HG02938 (cell line): ENCODE measurements at regions not wholly inside any gene's neighbourhood (a gene's known extent, or its start where the extent isn't known, plus 50 kb on each side); places are given as distances from the start of the nearest gene placed in this dataset.

Experiments
- ATAC-seq: cut with Tn5 transposase; IDR thresholded peaks from one replicate; pipeline ENCODE4 v1.9.1; 2021; ENCODE audit warnings: mild to moderate bottlenecking, moderate library complexity; ENCODE audit not compliant: unreplicated experiment

- no peak for ATAC-seq
Observed at GRCh38 chr10:43981232-43981631, 332.6 kb upstream of the ZNF32 start.

GRCh38 chr10:43980715-43981114 is 332.0 kb upstream of the ZNF32 start:
- no peak for ATAC-seq

- ATAC-seq = no peak
Observed at GRCh38 chr10:43980313-43980712, 331.6 kb upstream of the ZNF32 start.

DNA sequence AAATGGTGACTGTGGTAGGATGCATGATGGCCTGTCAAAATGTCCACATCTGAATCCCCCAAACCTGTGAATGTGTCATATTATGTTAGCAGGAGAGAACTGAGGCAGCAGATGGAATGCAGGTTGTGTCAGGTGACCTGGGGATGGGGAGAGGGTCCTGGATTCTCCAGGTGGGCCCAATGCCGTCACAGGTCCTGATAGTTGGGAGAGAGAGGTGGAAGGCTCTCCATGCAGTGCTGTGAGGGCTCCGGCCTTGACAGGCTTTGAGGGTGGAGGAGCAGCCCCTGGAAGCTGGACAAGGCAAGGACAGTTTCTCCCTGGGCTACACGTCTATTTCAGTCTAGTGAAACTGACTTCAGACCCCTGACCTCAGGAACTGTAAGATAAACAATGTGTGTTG is 330.9 kb upstream of the ZNF32 start:
- no peak for ATAC-seq

GRCh38 chr10:43978936-43979335 is 330.3 kb upstream of the ZNF32 start:
- ATAC-seq = no peak

- no peak for ATAC-seq
Observed at GRCh38 chr10:43978091-43978490, 329.4 kb upstream of the ZNF32 start.

DNA sequence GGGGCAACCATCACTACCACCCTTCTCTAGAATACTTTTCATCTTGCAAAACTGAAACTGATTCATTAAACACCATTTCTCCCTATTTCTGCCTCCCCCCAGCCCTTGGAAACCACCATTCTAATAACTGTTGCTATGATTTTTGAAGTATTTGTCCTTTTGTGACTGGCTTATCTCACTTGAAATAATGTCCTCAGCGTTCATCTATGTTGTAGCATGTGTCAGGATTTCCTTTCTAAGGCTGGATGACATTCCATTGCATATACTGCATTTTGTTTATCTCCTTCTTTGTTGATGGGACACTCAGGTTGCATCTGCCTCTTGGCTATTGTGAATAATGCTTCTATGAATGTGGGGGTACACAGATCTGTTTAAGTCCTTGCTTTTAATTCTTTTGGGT is 327.6 kb upstream of the ZNF32 start:
- no peak for ATAC-seq

DNA sequence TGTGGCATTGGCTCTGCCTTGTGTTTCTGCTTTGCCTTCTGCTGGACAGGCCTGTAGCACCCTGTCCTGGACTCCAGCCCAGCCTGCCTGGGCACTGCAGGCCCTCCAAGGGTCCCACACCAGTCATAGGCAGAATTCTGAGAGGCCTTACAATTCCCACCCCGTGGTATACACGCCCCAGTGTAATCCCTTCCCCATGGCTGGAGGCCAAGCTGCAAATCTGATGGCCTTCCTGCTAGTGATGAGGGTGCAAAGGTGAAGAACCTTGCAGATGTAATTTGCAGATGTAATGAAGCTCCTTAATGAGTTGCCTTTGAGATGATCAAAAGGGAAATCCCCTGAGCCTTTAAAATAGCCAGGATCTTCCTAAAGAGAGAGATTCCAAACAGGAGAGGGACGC is 325.1 kb upstream of the ZNF32 start:
- no peak for ATAC-seq

DNA sequence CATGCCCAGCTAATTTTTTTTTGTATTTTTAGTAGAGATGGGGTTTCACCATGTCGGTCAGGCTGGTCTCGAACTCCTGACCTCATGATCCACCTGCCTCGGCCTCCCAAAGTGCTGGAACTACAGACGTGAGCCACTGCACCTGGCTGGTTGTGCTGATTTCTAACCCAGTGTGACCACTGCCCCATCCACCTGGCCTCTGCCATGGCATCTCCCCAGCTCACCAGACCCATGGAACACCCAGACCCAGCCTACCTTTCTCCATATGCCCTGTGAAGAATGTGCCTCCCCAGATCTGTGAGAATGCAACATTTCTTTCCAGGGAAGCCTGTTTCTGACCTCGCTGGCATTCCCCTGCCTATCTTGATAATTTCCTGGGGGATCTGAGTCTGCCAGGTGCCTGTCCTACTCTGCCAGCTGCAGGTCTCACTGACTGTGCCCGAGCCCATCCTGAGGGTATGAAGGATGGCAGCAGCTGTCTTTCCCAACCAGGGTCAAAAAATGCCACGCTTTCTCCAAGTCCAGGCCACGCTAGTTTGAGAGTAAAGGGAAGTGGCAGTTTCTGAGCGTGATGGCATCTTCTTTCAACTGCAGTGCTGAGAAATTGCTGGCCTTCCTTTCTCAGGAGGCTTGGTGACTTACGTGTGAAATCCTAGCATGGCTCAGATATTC is 324.4 kb upstream of the ZNF32 start:
- ATAC-seq = no peak

GRCh38 chr10:43971981-43972380 is 323.3 kb upstream of the ZNF32 start:
- no peak for ATAC-seq

DNA sequence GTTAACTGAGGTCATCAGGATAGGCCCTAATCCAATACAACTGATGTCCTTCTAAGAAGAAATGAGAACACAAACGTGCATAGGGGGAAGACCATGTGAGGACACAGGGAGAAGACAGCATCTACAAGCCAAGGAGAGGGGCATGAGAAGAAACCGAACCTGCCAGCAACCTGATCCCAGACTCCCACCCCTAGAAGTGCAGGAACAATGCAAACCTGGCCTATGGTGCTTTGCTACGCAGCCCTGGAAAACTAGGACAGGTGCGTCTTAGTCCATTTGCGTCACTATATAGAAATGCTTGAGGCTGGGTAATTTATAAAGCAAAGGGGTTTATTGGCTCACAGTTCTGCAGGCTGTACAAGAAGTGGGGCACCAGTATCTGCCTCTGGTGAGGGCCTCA is 322.6 kb upstream of the ZNF32 start:
- ATAC-seq = no peak

DNA sequence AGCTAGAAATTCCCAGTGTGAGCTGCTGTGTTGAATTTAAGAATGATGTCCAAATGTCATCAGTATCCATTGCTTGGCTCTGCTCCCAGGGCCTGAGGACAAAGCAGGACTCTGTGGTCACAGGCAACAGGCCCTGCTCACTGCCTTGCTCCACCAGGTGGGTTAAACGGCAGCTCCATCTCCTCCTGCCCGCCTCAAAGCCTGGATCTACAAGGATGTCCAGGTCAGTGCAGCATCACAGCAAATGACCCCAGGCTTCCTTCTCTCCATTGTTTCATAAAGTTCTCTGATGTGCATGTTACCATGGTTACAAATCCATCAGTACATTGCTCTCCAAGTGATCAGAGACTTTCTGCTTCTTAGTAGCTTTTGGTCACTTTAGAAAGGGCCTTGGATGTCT is 322.0 kb upstream of the ZNF32 start:
- ATAC-seq = no peak

DNA sequence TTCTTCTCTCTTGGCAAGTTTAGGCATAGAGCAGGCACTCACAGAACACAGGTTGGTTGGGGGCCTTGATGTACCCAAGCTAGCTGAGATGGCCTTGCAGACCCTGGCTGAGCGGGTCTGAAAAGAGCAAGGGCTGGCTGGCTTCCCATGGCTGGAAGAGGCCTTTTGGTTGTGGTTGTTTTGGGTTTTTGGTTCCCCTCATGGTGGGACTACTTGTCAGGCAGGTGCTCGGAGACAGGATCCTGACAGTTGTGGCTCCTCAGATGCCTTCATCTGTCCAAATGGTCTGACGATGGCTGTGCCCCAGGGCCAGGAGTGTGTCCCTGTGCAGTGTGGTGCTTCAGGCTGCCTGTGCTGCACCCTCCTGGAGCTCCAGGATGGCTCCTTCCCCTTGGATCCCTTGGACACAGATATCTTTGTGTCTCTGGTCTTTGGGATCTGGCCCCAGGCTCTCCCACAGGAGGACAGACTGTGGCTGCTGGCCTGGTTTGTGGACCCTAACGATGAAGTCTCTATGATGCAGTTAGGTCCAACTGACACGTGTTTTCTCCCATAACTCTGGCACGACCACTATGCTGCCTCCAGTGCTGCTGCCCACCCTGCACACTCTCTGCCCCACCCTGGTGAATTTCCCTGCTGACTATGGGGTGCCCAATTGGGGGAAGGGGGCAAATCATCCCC is 321.5 kb upstream of the ZNF32 start:
- no peak for ATAC-seq

DNA sequence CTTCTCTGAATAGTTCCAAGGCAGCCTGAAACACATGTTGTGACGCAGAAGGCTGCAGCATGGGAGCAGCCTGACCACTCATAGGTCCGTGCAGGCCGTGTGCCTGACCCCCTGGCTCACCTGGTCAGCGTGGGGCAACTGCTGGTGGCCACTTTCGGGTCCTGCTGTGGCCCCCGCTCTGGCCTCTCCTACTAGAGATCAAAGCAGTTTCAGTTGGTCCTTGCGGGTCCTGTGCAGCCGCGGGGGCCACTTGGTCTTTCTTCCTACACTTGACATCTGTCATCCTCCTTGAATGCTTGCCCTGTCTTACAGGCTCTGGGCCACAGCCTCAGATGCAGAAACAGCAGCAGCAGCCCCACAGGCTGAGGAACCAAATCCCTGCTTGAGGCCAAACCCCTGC is 320.8 kb upstream of the ZNF32 start:
- ATAC-seq = no peak

DNA sequence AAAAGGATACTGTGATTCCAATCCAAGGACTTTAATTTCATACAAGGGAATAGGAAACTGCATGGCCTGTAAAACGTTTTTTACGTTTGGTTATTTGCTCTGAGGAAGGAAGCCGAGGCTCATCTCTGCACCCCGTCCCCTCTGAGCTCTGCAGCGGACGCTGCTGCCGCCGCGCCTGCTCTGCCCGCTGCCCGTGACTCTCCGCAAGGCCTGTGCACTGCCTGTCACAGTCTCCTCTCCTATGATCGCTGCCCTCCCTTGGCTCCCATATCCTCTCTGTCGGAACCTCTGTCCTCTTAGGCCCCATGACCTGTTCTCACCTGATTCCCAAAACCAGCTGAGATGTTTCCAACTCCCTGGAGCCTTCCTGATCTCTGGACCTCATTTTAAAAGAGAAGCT is 320.3 kb upstream of the ZNF32 start:
- no peak for ATAC-seq

- ATAC-seq = no peak
Observed at GRCh38 chr10:43968076-43968475, 319.4 kb upstream of the ZNF32 start.

- no peak for ATAC-seq
Observed at GRCh38 chr10:43966571-43966965, 317.9 kb upstream of the ZNF32 start.

DNA sequence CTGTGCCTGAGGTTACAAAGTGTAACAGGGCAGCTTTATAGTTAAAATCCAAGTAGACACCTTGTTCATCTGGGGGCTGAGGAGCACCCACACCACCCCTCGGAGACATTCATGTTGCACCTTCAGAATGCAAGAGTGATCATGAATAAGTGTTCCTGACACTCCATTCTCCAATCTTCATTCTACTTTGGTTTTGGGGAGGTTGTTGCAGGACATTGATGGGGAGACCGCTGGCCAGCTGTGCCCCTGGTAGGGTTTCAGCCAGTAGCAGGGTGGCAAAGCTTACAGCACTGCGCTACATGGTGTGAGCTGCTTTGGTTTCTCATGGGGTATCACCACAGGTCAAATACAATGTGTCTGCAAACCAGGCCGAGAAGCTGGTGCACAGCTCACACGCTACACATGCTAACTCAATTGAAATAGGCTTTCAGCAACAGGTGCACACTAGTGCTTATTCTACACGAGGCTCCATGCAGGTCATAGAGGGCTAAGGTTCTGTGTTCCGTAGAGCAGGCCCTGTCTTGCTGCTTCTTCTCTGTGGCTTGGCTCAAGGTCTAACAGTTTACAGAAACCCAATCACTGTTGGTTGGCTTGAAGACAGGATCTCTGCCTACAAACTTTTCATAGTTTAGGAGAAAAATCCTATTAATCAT is 317.4 kb upstream of the ZNF32 start:
- ATAC-seq = no peak

DNA sequence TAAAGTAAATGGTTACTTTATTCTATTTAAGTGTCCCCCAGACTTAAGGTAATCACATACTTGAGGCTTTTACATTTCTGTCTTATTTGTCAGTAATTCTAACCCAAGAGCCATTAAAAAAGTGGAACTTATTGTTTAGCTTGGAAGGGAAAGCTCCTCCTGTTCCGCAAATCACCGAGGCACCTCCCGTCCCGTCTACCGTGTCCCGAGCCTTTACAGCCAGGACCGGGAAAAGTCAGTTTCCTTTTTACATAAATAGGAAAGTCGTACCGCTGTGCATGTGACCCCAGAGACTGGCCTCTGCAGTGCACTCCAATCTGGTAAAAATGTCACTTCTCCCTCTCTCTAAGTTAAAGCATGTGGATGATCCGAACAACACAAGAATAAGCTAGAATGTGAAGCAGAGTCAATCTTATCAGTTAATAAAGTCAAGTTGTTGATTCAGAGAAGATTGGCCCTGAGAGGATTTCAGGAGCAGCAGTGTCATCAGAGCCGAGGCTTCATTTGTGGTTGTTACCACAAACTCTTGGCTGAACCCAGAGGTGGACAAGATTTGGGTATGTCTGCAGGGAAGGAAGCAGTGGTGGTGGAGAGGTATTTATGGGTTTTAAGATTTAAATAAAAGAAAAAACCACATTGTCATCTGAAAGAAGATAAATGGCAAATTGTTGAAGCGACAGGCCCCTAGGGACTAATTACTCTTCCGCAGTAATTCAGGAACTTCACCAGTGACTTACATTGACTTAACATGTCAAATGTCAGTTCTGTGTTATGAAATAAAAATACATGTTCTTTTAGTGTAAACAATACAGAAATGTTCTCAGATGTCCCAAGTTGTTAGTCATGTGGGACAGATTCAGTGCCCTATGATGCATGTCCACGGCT is 316.6 kb upstream of the ZNF32 start:
- no peak for ATAC-seq

DNA sequence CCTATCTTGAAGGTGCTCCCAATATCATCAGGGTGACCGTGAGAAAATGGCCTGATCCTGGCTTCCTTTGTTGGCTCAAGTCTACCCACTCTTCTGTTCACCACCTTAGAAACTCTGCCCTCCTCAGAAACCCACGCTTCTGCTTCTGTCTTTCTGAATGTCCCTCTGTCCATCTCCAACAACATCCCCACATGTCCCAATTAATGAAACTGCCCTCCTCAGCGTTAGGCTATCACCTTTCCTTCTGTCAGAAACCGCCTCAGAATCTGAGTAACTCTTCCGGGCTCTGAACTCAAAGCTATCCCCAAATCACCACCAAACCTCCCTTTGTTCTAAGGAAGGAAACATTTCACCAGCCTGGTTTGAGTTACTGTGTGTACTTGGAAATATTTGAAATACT is 315.8 kb upstream of the ZNF32 start:
- ATAC-seq = no peak

DNA sequence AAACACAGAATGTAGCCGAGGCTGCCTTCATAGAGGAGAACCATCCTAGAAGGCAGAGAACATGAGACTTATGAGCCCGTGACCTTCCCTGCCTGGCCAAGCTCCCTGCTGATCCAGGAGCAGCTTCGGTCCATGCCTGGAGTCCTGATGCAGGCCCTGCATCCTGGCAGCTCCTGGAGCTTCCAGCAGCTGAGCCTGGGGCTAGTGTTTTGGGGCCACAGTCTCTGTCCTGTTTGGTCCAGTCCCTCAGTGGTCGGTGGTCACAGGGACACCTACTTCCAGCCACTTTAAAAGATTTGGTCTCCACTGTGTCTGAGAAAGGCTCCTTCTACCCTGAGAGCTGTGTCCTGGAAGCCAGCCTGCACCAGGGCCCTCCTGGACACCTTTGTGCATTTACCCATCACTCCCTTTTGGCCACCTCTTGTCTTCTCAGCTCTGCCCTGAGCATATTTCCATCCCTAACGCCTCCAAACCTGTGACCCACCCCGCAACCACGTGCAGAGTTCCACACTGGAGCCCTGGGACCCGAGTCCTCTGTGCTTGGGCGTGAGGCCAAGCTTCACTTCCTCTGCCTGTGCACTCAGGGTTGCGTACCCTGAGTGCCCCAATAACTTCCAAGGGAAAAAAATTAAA is 315.2 kb upstream of the ZNF32 start:
- ATAC-seq = no peak
